Neural cell (in vitro differentiated cells): ENCODE measurements at regions not wholly inside any gene's neighbourhood (a gene's known extent, or its start where the extent isn't known, plus 50 kb on each side); places are given as distances from the start of the nearest gene placed in this dataset.

Source experiments
- H2AFZ ChIP-seq: fragments of 200-600, 300-800 bp; sonication (generic), shearing (Covaris generic); 2 replicates; pipeline ENCODE4 v1.6.0; 2014; ENCODE audit warnings: low read depth, mild to moderate bottlenecking, antibody characterized with exemption, low read length, moderate library complexity
- H3F3A ChIP-seq: fragments of 200-600 bp; shearing (Covaris generic); 2 replicates; pipeline ENCODE4 v1.6.1; 2016; ENCODE audit warnings: mild to moderate bottlenecking, moderate library complexity, mixed read lengths, antibody characterized with exemption, low read length; ENCODE audit not compliant: insufficient read depth, poor library complexity, severe bottlenecking
- H3K27ac ChIP-seq: fragments of 200-600, 300-800 bp; sonication (generic), shearing (Covaris generic); 2 replicates; pipeline ENCODE4 v1.5.1; 2014; ENCODE audit warnings: mild to moderate bottlenecking, low read length, moderate library complexity
- H3K27me3 ChIP-seq: fragments of 300-800, 200-600 bp; sonication (generic), shearing (Covaris generic); 2 replicates; pipeline ENCODE4 v1.6.0; 2014; ENCODE audit warnings: mild to moderate bottlenecking, low read depth, low read length, moderate library complexity; ENCODE audit not compliant: insufficient read depth
- H3K36me3 ChIP-seq: fragments of 300-800, 200-600 bp; sonication (generic), shearing (Covaris generic); 2 replicates; pipeline ENCODE4 v1.5.1; 2014; ENCODE audit warnings: mild to moderate bottlenecking, antibody characterized with exemption, low read length, moderate library complexity; ENCODE audit not compliant: insufficient read depth
- H3K4me2 ChIP-seq: fragments of 300-800, 200-600 bp; sonication (generic), shearing (Covaris generic); 2 replicates; pipeline ENCODE4 v1.6.0; 2014; ENCODE audit warnings: mild to moderate bottlenecking, low read length
- H3K4me3 ChIP-seq: fragments of 300-800, 200-600 bp; sonication (generic), shearing (Covaris generic); 2 replicates; pipeline ENCODE4 v1.5.1; 2014; ENCODE audit warnings: mild to moderate bottlenecking, low read length, moderate library complexity
- H3K79me2 ChIP-seq: fragments of 200-600 bp; shearing (Covaris generic); replicated peaks from 2 replicates; pipeline ENCODE4 v1.6.0; 2014; ENCODE audit warnings: mild to moderate bottlenecking, low read length, moderate library complexity; ENCODE audit not compliant: insufficient read depth
- H3K9ac ChIP-seq: fragments of 300-800, 200-600 bp; sonication (generic), shearing (Covaris generic); 2 replicates; pipeline ENCODE4 v1.6.1; 2016; ENCODE audit warnings: mild to moderate bottlenecking, low read length, mixed read lengths
- H3K9me2 ChIP-seq: fragments of 200-600 bp; shearing (Covaris generic); 2 replicates; pipeline ENCODE4 v1.6.1; 2016; ENCODE audit warnings: mild to moderate bottlenecking, low read length, mixed read lengths; ENCODE audit not compliant: insufficient read depth
- H3K9me3 ChIP-seq: fragments of 200-600, 300-800 bp; sonication (generic), shearing (Covaris generic); 2 replicates; pipeline ENCODE4 v1.6.1; 2016; ENCODE audit warnings: mild to moderate bottlenecking, mixed run types, low read length, moderate library complexity, mixed read lengths
- H4K20me1 ChIP-seq: fragments of 200-600 bp; shearing (Covaris generic); 2 replicates; pipeline ENCODE4 v1.6.1; 2016; ENCODE audit warnings: mild to moderate bottlenecking, mixed run types; ENCODE audit not compliant: insufficient read depth
- CTCF ChIP-seq: fragments of 450-650 bp; IDR thresholded peaks from 2 replicates; pipeline ENCODE4 v1.5.1; 2014; ENCODE audit warnings: antibody characterized with exemption, mild to moderate bottlenecking, moderate library complexity; ENCODE audit not compliant: poor library complexity, severe bottlenecking
- EP300 ChIP-seq: fragments of 450-650 bp; conservative IDR thresholded peaks from 2 replicates; pipeline ENCODE4 v1.6.1; 2014; ENCODE audit warnings: antibody characterized with exemption, mild to moderate bottlenecking, moderate library complexity; ENCODE audit not compliant: poor library complexity, severe bottlenecking
- EZH2 ChIP-seq: fragments of 200-600, 300-800 bp; shearing (Covaris generic), sonication (generic); IDR thresholded peaks from 2 replicates; pipeline ENCODE4 v1.6.1; 2014; ENCODE audit warnings: antibody characterized with exemption, low read length, borderline replicate concordance, mild to moderate bottlenecking; ENCODE audit not compliant: insufficient read depth, poor library complexity, severe bottlenecking
- MXI1 ChIP-seq: fragments of 450-650 bp; conservative IDR thresholded peaks from 2 replicates; pipeline ENCODE4 v1.6.1; 2014; ENCODE audit warnings: antibody characterized with exemption, mild to moderate bottlenecking; ENCODE audit not compliant: poor library complexity, severe bottlenecking
- POLR2AphosphoS5 ChIP-seq: IDR thresholded peaks from 2 replicates; pipeline ENCODE4 v1.6.1; 2012
- RAD21 ChIP-seq: fragments of 450-650 bp; conservative IDR thresholded peaks from 2 replicates; pipeline ENCODE4 v1.6.1; 2014; ENCODE audit warnings: antibody characterized with exemption, mild to moderate bottlenecking, moderate library complexity
- REST ChIP-seq: IDR thresholded peaks from 2 replicates; pipeline ENCODE4 v1.6.1; 2012; ENCODE audit warnings: borderline replicate concordance
- SMC3 ChIP-seq: fragments of 450-650 bp; conservative IDR thresholded peaks from 2 replicates; pipeline ENCODE4 v1.6.1; 2014; ENCODE audit warnings: antibody characterized with exemption, mild to moderate bottlenecking, moderate library complexity; ENCODE audit not compliant: poor library complexity
- TAF1 ChIP-seq: IDR thresholded peaks from 2 replicates; pipeline ENCODE4 v1.6.1; 2012; ENCODE audit warnings: low read depth

GRCh38 chr5:3825531-3826451 is 230.2 kb downstream of the IRX1 start:
- TF ChIP-seq MXI1 (no peak), SMC3 (no peak), EP300 (no peak), EZH2 (no peak), TAF1 (no peak), POLR2AphosphoS5 (no peak), REST (no peak), CTCF (no peak)
- Histone ChIP-seq H2AFZ (no peak overlapping the region), H3K27ac (no peak overlapping the region), H3K79me2 (no peaks in the 10 kb centered on the region), H3K27me3 (no peaks in the 10 kb centered on the region), H3F3A (no peaks in the 10 kb centered on the region), H3K9ac (no peak overlapping the region), H3K4me3 (no peak overlapping the region), H4K20me1 (no peaks in the 10 kb centered on the region), H3K36me3 (no peaks in the 10 kb centered on the region), H3K9me3 (no peaks in the 10 kb centered on the region), H3K4me2 (no peak overlapping the region), H3K9me2 (no peaks in the 10 kb centered on the region)

GRCh38 chr5:3827624-3828023 is 232.0 kb downstream of the IRX1 start:
- Histone ChIP-seq H3K27ac (no peak overlapping the region), H3K4me3 (no peak overlapping the region), H3K4me2 (no peak overlapping the region), H3K9me2 (no peaks in the 10 kb centered on the region), H2AFZ (no peak overlapping the region), H3K27me3 (no peaks in the 10 kb centered on the region), H3K79me2 (no peaks in the 10 kb centered on the region), H3F3A (no peaks in the 10 kb centered on the region), H4K20me1 (no peaks in the 10 kb centered on the region), H3K9me3 (no peaks in the 10 kb centered on the region), H3K36me3 (no peaks in the 10 kb centered on the region), H3K9ac (no peak overlapping the region)
- TF ChIP-seq POLR2AphosphoS5 (no peak), SMC3 (no peak), CTCF (no peak), REST (no peak), EP300 (no peak), TAF1 (no peak), EZH2 (no peak), RAD21 (no peak), MXI1 (no peak)
